Activated CD8-positive, alpha-beta memory T cell treated with anti-CD3 and anti-CD28 coated beads, Interleukin-2, amount 10 ng/mL, durations not matched to agents 7 days and 5 days (primary cell): ENCODE measurements at regions not wholly inside any gene's neighbourhood (a gene's known extent, or its start where the extent isn't known, plus 50 kb on each side); places are given as distances from the start of the nearest gene placed in this dataset.

Source experiments
- ATAC-seq: fragments of 150-1000 bp; cut with Tn5 transposase; one replicate; pipeline ENCODE4 v1.10.0; 2021; ENCODE audit warnings: moderate library complexity
- CTCF ChIA-PET: fragments of 350-600 bp; sonication (Branson Sonifier 250); formaldehyde crosslinking; loops from one replicate; lab custom pipeline; 2021; ENCODE audit warnings: antibody characterized with exemption; lab: Charles Lee
- DNase-seq: peaks from one replicate; pipeline ENCODE4 v3.0.0-alpha.2; 2020
- H3K27ac Mint-ChIP-seq: one replicate; pipeline ENCODE4 v1.8.0; 2021; ENCODE audit warnings: mild to moderate bottlenecking, mixed read lengths
- H3K27me3 Mint-ChIP-seq: one replicate; pipeline ENCODE4 v1.8.0; 2021; ENCODE audit warnings: mixed read lengths
- H3K36me3 Mint-ChIP-seq: one replicate; pipeline ENCODE4 v1.8.0; 2021; ENCODE audit warnings: mild to moderate bottlenecking, mixed read lengths
- H3K4me1 Mint-ChIP-seq: one replicate; pipeline ENCODE4 v1.8.0; 2021; ENCODE audit warnings: mixed read lengths
- H3K4me3 Mint-ChIP-seq: one replicate; pipeline ENCODE4 v1.8.0; 2021; ENCODE audit warnings: mild to moderate bottlenecking, moderate library complexity, mixed read lengths
- H3K9me3 Mint-ChIP-seq: one replicate; pipeline ENCODE4 v1.8.0; 2022; ENCODE audit warnings: low read depth, mixed read lengths

DNA sequence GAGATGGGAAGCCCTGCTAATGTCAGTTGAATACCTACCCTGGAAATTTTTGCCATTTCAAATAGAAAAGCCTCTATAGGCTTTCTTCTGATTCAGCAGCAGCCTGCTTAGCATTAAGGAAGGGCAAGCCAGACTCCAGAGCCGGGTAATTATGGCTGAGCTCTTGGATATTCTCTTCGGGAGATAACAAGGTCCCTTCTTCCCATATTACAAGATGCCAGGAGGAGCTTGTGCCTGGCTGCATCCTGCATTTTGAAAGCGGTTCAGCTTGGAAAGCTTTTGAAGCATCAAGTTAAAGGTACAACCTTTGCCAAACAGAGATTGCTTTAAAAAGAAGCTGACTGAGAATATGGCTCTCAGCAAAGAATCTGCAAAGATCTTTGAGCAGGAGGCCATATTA lies 399.6 kb upstream of the RPS6KA3 start:
- Mint-ChIP-seq H3K27me3 (no peaks in the 10 kb centered on the region), H3K27ac (no peak overlapping the region), H3K36me3 (no peaks in the 10 kb centered on the region), H3K9me3 (no peaks in the 10 kb centered on the region), H3K4me1 (no peaks in the 10 kb centered on the region), H3K4me3 (no peak overlapping the region)
- no peak for ATAC-seq
- DNase-seq, result no peak
- CTCF ChIA-PET, result no interaction called here

DNA sequence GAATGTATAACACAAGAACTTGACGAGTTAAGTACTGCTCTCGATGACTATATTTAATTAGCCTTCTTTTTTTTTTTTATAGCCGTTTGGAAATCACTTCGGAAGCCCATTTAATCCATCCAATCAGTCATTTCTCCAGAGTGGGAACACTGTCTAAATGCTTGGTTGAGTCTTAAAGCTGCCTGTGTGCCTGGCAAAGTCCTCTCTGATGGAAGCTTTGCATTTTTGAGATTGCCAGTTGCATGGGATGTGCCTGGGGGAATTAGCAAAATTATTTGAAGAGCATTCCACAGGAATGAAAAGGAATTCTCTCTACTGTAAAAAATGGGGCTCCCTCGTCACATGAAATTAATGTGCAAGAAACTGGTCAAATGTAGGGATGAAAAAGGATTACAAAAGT lies 398.8 kb upstream of the RPS6KA3 start:
- no peaks in the 10 kb centered on the region for H3K9me3 Mint-ChIP-seq
- CTCF ChIA-PET, result no interaction called here
- ATAC-seq (no peak), DNase-seq (no peak)
- H3K4me3 Mint-ChIP-seq, result no peak overlapping the region
- H3K4me1 Mint-ChIP-seq, result no peaks in the 10 kb centered on the region
- no peak overlapping the region for H3K27ac Mint-ChIP-seq
- H3K36me3 Mint-ChIP-seq, result no peaks in the 10 kb centered on the region
- no peaks in the 10 kb centered on the region for H3K27me3 Mint-ChIP-seq

DNA sequence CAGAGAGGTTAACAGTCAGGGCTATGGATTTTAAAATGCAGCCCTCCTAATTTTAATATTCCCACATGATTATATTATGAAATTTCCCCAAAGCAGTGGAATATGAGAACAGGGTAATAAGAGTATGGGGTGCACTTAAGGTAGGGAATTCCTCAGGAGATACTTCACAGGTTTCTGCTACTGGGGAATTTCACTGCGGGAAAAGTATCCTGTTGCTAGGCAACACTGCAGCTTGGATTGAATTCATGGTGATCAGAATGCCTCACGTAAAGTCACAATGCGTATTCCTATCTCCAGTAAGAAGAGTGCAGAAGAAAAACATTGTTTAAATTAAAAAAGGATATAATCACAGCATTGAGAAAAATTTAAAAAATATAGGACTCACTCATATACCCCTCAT lies 398.1 kb upstream of the RPS6KA3 start:
- no peaks in the 10 kb centered on the region for H3K27me3 Mint-ChIP-seq
- H3K27ac Mint-ChIP-seq, result no peak overlapping the region
- H3K36me3 Mint-ChIP-seq, result no peaks in the 10 kb centered on the region
- CTCF ChIA-PET, result no interaction called here
- H3K4me1 Mint-ChIP-seq, result no peaks in the 10 kb centered on the region
- H3K4me3 Mint-ChIP-seq, result no peak overlapping the region
- DNase-seq, result no peak
- H3K9me3 Mint-ChIP-seq, result no peaks in the 10 kb centered on the region
- ATAC-seq, result no peak

DNA sequence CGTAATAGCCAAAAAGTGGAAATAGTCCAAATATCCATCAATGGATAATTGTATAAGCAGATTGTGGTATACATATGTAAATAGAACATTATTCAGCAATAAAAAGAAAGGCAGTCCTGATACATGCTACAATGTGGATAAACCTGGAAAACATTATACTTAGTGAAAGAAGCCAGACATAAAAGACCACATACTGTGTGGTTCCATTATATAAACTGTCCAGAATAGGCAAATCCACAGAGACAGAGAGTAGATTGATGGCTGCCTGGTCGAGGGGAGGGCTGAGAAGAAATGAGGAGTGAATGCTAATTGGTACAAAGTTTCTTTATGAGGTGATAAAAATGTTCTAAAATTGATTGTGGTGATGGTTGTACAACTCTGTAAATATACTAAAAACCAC lies 397.4 kb upstream of the RPS6KA3 start:
- no peak for ATAC-seq

DNA sequence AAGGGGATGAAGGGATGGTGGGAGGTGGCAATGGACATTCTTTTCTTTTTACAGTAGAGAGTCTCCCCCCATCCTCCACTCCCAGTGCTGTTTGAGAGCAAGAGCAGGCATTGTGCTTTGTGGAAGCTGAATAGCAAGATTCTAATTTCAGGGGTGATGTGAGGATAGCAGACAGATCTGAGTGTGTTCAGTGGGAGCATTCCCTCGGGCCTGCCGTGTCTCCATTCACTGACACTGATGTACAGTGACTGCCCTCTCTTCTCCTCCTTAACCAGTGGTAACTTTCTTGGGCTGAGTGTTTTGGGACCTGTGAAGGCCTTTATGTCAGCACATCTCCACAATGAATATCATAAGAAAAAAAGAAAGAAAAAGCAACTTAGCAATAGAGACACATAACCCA lies 396.6 kb upstream of the RPS6KA3 start:
- no peak overlapping the region for H3K4me3 Mint-ChIP-seq
- no peaks in the 10 kb centered on the region for H3K27me3 Mint-ChIP-seq
- H3K9me3 Mint-ChIP-seq, result no peaks in the 10 kb centered on the region
- ATAC-seq (no peak), DNase-seq (no peak)
- H3K36me3 Mint-ChIP-seq, result no peaks in the 10 kb centered on the region
- H3K27ac Mint-ChIP-seq, result no peak overlapping the region
- CTCF ChIA-PET, result no interaction called here
- no peaks in the 10 kb centered on the region for H3K4me1 Mint-ChIP-seq

More for the DNA sequence above, 397.4 kb upstream of the RPS6KA3 start:
- CTCF ChIA-PET, result no interaction called here
- Mint-ChIP-seq H3K27ac (no peak overlapping the region), H3K9me3 (no peaks in the 10 kb centered on the region), H3K27me3 (no peaks in the 10 kb centered on the region), H3K36me3 (no peaks in the 10 kb centered on the region), H3K4me3 (no peak overlapping the region), H3K4me1 (no peaks in the 10 kb centered on the region)
- no peak for DNase-seq

DNA sequence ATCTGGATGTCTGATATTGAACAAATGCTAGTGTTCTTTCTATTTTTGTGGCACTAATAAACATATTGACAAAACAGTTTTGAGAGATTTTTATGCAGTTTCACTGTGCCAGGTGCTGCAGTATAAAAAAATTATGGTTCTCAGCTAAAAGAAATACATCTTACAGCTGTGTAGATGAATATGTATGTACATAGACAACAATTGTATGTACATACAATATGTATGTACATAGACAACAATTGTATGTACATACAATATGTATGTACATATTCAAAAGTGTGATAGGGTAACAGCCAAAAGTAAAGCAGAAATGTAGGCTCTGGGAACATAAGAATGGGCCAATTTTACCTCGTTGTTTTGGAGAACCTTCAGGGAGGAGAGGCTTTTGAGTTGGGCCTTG lies 390.0 kb upstream of the RPS6KA3 start:
- DNase-seq, result no peak
- no peak for ATAC-seq
- no peaks in the 10 kb centered on the region for H3K27me3 Mint-ChIP-seq
- H3K4me3 Mint-ChIP-seq, result no peak overlapping the region
- no peaks in the 10 kb centered on the region for H3K4me1 Mint-ChIP-seq
- H3K9me3 Mint-ChIP-seq, result no peaks in the 10 kb centered on the region
- H3K27ac Mint-ChIP-seq, result no peak overlapping the region
- CTCF ChIA-PET, result no interaction called here
- no peaks in the 10 kb centered on the region for H3K36me3 Mint-ChIP-seq

DNA sequence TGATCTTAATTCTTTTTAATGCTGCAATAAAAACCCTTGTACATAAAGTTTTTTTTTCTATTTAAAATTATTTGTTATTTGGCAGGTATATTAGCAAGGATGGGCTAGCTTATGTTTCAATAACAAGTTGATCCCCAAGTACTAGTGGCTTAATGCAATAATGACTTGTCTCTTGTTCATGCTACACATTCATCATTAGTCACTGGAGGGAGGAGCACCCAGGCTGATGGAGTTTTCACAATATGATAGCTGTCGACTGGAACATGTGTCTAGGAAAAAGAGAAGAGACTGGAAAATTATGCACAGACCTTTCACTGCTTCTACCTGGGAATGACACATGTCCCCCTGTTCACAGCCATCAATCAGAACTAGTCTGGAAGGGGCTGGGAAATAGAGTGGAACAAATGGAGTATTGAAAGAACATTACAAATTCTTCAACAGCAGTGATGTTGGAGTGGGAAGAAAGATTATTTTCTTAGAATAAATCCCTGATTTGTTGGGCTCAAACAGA lies 387.9 kb upstream of the RPS6KA3 start:
- H3K9me3 Mint-ChIP-seq, result no peaks in the 10 kb centered on the region

DNA sequence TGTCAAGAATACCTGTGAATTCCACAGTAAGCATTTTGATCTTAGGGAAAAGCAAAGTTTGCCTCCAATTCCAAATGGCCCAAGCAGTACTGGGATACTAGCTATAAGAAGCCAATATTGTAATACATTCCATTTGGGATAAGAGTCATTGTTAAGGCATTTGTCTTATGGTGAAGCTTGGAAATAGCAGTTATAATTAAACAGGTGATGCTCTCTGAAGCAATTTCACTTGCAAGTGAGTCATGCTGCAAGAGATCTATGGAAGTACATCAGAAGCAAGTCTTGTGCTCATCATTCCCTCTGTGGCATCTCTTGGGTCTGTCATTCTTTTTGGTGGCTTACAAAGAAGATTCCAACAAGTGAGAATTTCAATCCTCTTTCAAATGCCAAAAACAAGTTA lies 386.4 kb upstream of the RPS6KA3 start:
- Mint-ChIP-seq H3K4me1 (no peaks in the 10 kb centered on the region), H3K4me3 (no peak overlapping the region), H3K36me3 (no peaks in the 10 kb centered on the region), H3K27me3 (no peaks in the 10 kb centered on the region), H3K27ac (no peak overlapping the region), H3K9me3 (no peaks in the 10 kb centered on the region)
- no peak for ATAC-seq
- no peak for DNase-seq
- CTCF ChIA-PET, result no interaction called here

More for the DNA sequence above, 387.9 kb upstream of the RPS6KA3 start:
- Mint-ChIP-seq H3K4me1 (no peaks in the 10 kb centered on the region), H3K4me3 (no peak overlapping the region), H3K27ac (no peak overlapping the region), H3K27me3 (no peaks in the 10 kb centered on the region), H3K36me3 (no peaks in the 10 kb centered on the region)
- CTCF ChIA-PET, result no interaction called here
- DNase-seq (no peak), ATAC-seq (no peak)

DNA sequence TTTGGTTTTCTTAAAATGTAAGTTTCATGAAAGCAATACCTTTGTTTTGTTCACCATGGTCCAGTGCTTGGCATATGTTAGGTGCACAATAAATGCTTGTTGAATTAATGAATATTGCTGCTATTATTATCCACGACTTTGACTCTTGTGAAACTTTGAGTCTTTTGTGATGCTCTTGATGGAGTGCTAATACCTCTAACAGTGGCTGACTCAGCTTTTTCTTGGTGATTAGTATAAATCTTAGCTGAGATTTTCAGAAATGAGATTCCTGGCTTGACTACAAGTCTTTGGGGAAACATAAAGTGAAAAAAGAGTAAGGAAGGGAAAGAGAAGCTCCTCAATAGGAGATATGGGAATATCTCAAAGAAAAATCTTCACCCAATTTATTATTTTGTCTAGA lies 375.2 kb upstream of the RPS6KA3 start:
- ATAC-seq, result no peak
- no peaks in the 10 kb centered on the region for H3K4me1 Mint-ChIP-seq
- H3K36me3 Mint-ChIP-seq, result no peaks in the 10 kb centered on the region
- CTCF ChIA-PET, result no interaction called here
- H3K9me3 Mint-ChIP-seq, result no peaks in the 10 kb centered on the region
- DNase-seq, result no peak
- H3K27ac Mint-ChIP-seq, result no peak overlapping the region
- H3K27me3 Mint-ChIP-seq, result no peaks in the 10 kb centered on the region
- no peak overlapping the region for H3K4me3 Mint-ChIP-seq

DNA sequence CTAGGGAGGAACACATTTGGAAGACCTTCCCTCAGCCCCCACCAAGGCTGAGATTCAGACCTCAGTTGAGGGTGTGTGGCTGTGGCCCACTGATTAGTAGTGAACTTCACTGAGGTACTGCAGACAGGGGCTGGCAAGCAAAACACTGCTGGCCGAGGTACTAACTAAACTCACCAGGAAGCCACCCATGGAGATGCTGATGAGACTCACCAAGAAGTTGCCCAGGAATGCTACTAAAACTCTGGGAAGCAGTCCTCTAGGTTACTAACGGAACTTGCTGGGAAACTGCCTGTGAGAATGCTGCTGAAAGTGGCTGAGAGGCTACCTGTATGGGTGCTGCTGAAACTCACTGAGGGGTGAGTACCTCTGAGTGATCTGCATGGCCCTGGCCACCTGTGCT lies 372.4 kb upstream of the RPS6KA3 start:
- H3K27ac Mint-ChIP-seq, result no peak overlapping the region
- H3K4me3 Mint-ChIP-seq, result no peak overlapping the region
- ATAC-seq (no peak), DNase-seq (no peak)
- CTCF ChIA-PET, result no interaction called here
- H3K27me3 Mint-ChIP-seq, result no peaks in the 10 kb centered on the region
- H3K36me3 Mint-ChIP-seq, result no peaks in the 10 kb centered on the region
- H3K4me1 Mint-ChIP-seq, result no peaks in the 10 kb centered on the region
- H3K9me3 Mint-ChIP-seq, result no peaks in the 10 kb centered on the region

DNA sequence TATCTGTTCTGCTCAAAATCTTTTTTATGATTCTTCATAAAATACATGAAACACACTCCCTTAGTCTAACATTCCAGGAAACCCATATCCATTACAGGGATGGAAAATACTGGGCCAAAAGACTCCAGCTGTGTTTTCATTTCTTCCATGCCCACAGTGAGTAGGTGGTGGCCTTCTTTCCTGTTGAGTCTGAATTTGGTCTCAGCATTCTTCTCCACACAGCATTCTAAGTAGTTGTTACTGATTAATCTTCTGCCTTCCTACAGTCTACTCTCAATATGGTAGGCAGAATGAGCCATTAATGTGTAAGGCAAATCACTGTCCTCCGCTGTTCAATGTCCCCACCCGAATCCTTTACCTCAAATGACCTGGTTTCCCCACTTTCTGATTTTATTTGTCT lies 370.6 kb upstream of the RPS6KA3 start:
- no peaks in the 10 kb centered on the region for H3K36me3 Mint-ChIP-seq
- no peaks in the 10 kb centered on the region for H3K9me3 Mint-ChIP-seq
- no peaks in the 10 kb centered on the region for H3K4me1 Mint-ChIP-seq
- ATAC-seq (no peak), DNase-seq (no peak)
- H3K27ac Mint-ChIP-seq, result no peak overlapping the region
- CTCF ChIA-PET, result no interaction called here
- H3K27me3 Mint-ChIP-seq, result no peaks in the 10 kb centered on the region
- no peak overlapping the region for H3K4me3 Mint-ChIP-seq

DNA sequence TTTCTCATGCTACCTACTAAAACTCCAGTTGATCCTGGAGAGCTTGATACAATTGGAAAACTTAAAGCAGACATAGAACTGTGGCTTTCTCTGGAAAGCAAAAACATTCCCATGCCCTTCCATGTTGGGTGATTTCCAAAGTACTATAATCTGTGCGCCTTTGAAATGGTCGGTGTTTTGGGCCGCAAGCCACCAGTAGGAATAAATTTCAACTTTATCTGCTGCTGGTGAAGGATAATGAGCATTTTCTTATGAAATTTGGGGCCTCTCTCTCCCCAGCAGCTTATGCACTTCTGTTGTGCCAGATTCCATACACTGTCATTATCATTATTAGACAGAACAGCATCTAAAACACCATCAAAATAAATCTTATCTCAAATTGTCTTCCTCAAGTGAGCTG lies 366.7 kb upstream of the RPS6KA3 start:
- Mint-ChIP-seq H3K27ac (no peak overlapping the region), H3K4me3 (no peak overlapping the region), H3K4me1 (no peaks in the 10 kb centered on the region), H3K36me3 (no peaks in the 10 kb centered on the region), H3K27me3 (peaks cover 1% of the 10 kb centered on the region), H3K9me3 (no peaks in the 10 kb centered on the region)
- CTCF ChIA-PET, result no interaction called here
- ATAC-seq (no peak), DNase-seq (no peak)

DNA sequence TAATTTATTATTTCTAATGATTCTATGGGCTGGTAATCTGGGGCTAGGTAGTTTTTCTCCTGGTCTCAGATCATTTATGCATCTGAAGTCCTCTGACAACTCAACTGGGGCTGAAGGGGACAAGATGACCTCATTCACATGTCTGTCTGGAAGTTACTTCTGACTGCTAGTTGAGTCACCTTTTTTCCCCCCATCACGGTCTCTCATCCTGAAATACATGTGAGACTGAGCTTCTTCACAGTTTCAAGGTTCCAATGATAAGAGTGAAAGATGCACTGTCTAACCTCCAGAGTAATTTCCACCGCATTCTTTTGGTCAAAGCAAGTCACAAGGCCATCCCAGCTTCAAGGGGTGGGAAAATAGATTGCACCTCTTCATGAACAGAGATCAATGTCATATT lies 356.7 kb upstream of the RPS6KA3 start:
- H3K27me3 Mint-ChIP-seq, result peaks cover 5% of the 10 kb centered on the region
- no peaks in the 10 kb centered on the region for H3K36me3 Mint-ChIP-seq
- no peak overlapping the region for H3K4me3 Mint-ChIP-seq
- ATAC-seq, result no peak
- no peaks in the 10 kb centered on the region for H3K9me3 Mint-ChIP-seq
- H3K27ac Mint-ChIP-seq, result no peak overlapping the region
- no peaks in the 10 kb centered on the region for H3K4me1 Mint-ChIP-seq
- CTCF ChIA-PET, result no interaction called here
- DNase-seq, result no peak

DNA sequence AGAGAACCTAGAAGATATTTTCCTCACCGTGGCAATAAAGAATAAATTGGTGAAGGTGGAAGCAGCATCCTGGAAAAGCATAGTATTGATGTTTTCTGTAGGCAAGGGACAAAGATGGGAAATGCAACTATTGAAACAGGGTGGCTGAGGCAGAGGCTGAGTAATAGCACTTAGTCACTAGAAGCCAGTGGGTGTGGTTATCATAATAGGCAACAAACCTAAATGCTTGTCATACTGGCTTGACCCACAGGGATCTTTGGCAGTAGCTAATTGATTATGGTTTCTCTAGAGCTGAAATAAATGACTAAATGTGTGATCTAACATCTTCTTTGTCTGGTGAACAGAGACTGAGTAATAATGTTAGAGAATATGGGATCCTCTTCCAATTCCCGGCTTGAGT lies 353.6 kb upstream of the RPS6KA3 start:
- CTCF ChIA-PET, result no interaction called here
- ATAC-seq (no peak), DNase-seq (no peak)
- H3K4me1 Mint-ChIP-seq, result no peaks in the 10 kb centered on the region
- H3K9me3 Mint-ChIP-seq, result no peaks in the 10 kb centered on the region
- H3K4me3 Mint-ChIP-seq, result no peak overlapping the region
- peaks cover 4% of the 10 kb centered on the region for H3K27me3 Mint-ChIP-seq
- no peaks in the 10 kb centered on the region for H3K36me3 Mint-ChIP-seq
- H3K27ac Mint-ChIP-seq, result no peak overlapping the region

DNA sequence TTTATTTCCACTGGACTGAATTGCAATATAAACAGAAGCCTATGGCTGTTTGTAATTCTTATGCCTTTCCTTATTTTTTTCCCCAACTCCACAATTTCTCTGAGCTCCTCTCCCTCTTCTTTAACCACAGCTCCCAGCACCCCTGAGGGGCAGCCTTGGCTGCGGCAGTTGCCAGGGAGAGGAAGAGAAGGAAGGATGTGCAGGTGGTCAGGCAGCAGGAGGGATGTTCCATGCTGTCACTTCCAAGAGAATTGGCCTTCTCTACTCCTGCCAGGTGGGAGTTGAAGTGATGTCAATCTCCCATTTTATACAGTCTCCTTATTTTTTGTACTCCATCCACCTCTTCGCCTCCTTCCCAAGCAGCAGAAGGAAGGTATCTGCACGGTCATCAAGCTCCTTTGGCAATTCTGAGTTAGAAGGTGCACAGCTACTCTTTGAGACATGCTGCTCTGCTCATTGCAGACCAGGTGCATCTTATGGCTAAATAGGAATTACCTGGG lies 343.3 kb upstream of the RPS6KA3 start:
- Mint-ChIP-seq H3K36me3 (no peaks in the 10 kb centered on the region), H3K27me3 (peaks cover 23% of the 10 kb centered on the region), H3K4me3 (no peak overlapping the region), H3K4me1 (no peaks in the 10 kb centered on the region), H3K27ac (no peak overlapping the region), H3K9me3 (no peaks in the 10 kb centered on the region)
- DNase-seq, result no peak
- CTCF ChIA-PET, result no interaction called here
- ATAC-seq, result no peak
